ENCODE measurements at regions not wholly inside any gene's neighbourhood (a gene's known extent, or its start where the extent isn't known, plus 50 kb on each side); places are given as distances from the start of the nearest gene placed in this dataset.

- no peak for TF ChIP-seq CTCF (conservative IDR thresholded peaks at IDR 0.05)
- no peak overlapping the region for H3K27ac ChIP-seq
Observed at GRCh38 chr10:113415246-113415645, 137.6 kb upstream of the HABP2 start.

DNA sequence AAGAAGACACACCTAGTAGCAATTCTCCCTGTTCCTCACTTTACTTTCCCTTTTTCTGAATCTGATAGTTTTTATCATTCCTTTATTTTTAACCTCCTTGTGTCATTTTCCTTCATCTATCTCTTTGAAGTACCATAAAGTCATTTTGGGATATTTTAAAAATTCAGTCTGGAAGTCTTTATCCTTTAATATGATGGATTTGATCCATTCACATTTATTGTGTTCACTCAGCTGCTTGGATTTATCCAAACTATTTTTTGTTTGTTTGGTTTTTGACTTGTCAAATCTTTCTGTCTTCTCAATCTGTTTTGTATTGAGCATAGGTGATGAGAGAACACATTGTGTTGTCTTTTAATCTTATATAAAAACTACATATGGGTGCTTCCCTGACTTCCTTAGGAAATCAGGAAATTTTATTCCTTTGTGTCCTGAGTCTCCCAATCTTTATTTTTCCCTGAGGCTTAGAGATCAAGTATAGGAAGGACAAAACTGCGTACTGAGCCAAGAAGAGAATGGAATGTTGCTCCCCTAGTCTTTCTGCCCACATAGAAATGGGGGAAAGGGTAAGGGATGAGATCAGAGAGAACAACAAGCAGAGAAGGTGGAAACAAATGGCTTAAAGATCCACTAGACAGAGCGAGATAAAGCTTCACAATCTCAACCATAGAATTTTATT is 132.7 kb upstream of the HABP2 start:
- TF ChIP-seq ZFX (IDR thresholded peaks at IDR 0.05): no peak
- no peak for TF ChIP-seq CTCF (conservative IDR thresholded peaks at IDR 0.05)
- H3K27ac ChIP-seq: no peak overlapping the region

DNA sequence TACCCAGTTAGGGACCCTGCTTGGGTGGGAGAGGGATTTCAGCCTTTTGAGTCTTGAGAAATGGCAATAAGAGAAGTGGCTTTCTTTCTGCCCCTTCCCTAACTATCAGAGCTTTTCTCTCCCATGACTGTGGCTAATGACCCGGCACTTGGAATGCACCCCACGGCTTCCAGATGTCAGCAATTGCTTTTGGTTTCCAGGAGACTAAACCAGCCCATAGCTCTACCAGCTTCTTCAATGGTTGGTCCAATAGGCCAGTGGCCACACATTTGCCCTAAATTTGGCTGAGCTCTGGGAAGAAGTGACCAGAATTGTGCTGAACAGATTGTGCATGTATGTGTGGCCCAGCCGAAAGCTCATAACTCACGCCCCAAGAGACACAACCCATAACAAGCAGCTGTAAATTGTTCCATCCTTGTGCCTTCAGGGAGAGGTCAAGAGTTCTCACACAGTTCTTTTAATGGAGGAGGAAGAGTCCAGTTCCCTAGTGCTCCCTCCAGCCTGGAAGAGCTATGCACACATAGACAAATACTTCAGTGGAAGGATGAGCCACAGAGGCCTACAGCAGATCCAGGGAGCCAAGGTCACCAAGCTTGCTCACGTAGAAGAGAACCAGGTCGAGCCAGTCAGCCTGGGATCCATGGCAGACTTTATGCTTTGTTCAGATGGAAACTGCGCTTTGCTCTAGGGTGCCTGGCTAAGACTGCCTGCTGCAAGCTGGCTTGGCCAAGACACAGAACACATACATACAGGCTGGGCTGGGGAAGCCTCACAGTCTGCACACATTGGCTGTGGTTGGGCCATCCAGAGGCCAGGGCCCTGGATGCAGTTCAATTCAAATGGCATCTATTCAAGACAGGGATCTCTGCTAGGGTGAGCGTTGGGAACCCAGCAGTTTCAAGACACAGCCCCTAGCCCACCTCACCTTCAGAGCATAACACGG is 131.8 kb upstream of the HABP2 start:
- H3K27ac ChIP-seq: no peak overlapping the region
- TF ChIP-seq CTCF (conservative IDR thresholded peaks at IDR 0.05) (no peak), ZFX (IDR thresholded peaks at IDR 0.05) (no peak)

- H3K27ac ChIP-seq: no peak overlapping the region
Observed at GRCh38 chr10:113422371-113422770, 130.5 kb upstream of the HABP2 start.

GRCh38 chr10:113423981-113424721 is 128.7 kb upstream of the HABP2 start:
- H3K27ac ChIP-seq: no peak overlapping the region
- TF ChIP-seq ZFX (IDR thresholded peaks at IDR 0.05) (no peak), CTCF (conservative IDR thresholded peaks at IDR 0.05) (no peak)

More at GRCh38 chr10:113422371-113422770, 130.5 kb upstream of the HABP2 start:
- TF ChIP-seq ZFX (IDR thresholded peaks at IDR 0.05): no peak
- TF ChIP-seq CTCF (conservative IDR thresholded peaks at IDR 0.05): no peak

GRCh38 chr10:113425008-113425407 is 127.8 kb upstream of the HABP2 start:
- H3K27ac ChIP-seq: no peak overlapping the region
- TF ChIP-seq ZFX (IDR thresholded peaks at IDR 0.05): no peak
- no peak for TF ChIP-seq CTCF (conservative IDR thresholded peaks at IDR 0.05)

All from C4-2B (cell line).